C4-2B (cell line): ENCODE measurements at regions not wholly inside any gene's neighbourhood (a gene's known extent, or its start where the extent isn't known, plus 50 kb on each side); places are given as distances from the start of the nearest gene placed in this dataset.

Experiments used
- ZFX ChIP-seq: fragments of 450-650 bp; IDR thresholded peaks from 2 replicates; pipeline ENCODE4 v1.6.1; 2017
- TF ChIP-seq, protein P1 (sequence below): fragments of 450-650 bp; conservative IDR thresholded peaks from 2 replicates; pipeline ENCODE4 v1.5.1; 2017; ENCODE audit warnings: mild to moderate bottlenecking

DNA sequence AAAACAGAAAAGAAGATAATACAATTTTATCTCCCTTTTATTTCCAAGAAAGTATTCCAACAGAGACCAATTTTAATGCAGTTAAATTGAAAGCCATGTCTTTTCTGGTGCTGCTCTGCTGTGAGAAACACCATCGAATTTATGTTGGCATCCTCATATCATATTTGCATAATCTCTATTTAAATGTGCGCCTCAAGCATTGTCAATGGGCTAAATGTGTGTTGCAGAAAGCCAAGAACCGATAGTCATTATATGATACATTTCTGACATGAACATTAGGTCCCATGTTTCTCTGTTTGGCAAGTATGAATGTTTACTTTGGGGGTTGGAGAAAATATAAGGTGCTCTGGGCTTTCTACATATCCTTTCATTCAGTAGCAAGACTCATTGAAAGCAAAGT is 1023.5 kb upstream of the CELF2 start:
- TF ChIP-seq, protein P1, sequence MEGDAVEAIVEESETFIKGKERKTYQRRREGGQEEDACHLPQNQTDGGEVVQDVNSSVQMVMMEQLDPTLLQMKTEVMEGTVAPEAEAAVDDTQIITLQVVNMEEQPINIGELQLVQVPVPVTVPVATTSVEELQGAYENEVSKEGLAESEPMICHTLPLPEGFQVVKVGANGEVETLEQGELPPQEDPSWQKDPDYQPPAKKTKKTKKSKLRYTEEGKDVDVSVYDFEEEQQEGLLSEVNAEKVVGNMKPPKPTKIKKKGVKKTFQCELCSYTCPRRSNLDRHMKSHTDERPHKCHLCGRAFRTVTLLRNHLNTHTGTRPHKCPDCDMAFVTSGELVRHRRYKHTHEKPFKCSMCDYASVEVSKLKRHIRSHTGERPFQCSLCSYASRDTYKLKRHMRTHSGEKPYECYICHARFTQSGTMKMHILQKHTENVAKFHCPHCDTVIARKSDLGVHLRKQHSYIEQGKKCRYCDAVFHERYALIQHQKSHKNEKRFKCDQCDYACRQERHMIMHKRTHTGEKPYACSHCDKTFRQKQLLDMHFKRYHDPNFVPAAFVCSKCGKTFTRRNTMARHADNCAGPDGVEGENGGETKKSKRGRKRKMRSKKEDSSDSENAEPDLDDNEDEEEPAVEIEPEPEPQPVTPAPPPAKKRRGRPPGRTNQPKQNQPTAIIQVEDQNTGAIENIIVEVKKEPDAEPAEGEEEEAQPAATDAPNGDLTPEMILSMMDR, result no peak
- no peak for TF ChIP-seq ZFX
